HPDE6-E6E7 (cell line): ENCODE measurements at regions not wholly inside any gene's neighbourhood (a gene's known extent, or its start where the extent isn't known, plus 50 kb on each side); places are given as distances from the start of the nearest gene placed in this dataset.
A peak's percentile ranks its signal among the peaks of the same experiment; 100 is the strongest.

Source experiments
- DNase-seq: peaks from one replicate; pipeline ENCODE4 v3.0.0; 2011; ENCODE audit warnings: missing footprints; ENCODE audit errors: extremely low spot score

- no peak for DNase-seq
Measured at GRCh38 chr10:43000651-43001426, 76.0 kb upstream of the RET start.

- DNase-seq: no peak
Measured at GRCh38 chr10:43001427-43001795, 75.5 kb upstream of the RET start.

GRCh38 chr10:43002596-43002995, 74.3 kb upstream of the RET start:
- DNase-seq: no peak

- no peak for DNase-seq
Measured at GRCh38 chr10:43006490-43006889, 70.4 kb upstream of the RET start.

- DNase-seq: no peak
Measured at GRCh38 chr10:43012578-43012977, 64.3 kb upstream of the RET start.

GRCh38 chr10:43013065-43013464, 63.8 kb upstream of the RET start:
- DNase-seq: no peak

- no peak for DNase-seq
Measured at GRCh38 chr10:43024524-43024923, 52.3 kb upstream of the RET start.

- DNase-seq: no peak
Measured at GRCh38 chr10:43024942-43025700, 51.7 kb upstream of the RET start.

GRCh38 chr10:43026039-43026973, 50.6 kb upstream of the RET start:
- DNase-seq: peak; percentile 89
